Esophagus (tissue), 2 donors: ENCODE measurements at regions not wholly inside any gene's neighbourhood (a gene's known extent, or its start where the extent isn't known, plus 50 kb on each side); places are given as distances from the start of the nearest gene placed in this dataset.

Experiments
- H3K27ac ChIP-seq, 2 donors: one replicate each; pipeline ENCODE4 v1.5.1; 2013; ENCODE audit warnings: low read depth in 2 of 2, mild to moderate bottlenecking in 2 of 2, inconsistent platforms in 1 of 2, low read length in 1 of 2, moderate library complexity in 1 of 2
- H3K27me3 ChIP-seq, 2 donors: one replicate each; pipeline ENCODE4 v1.6.1; 2013; ENCODE audit warnings: low read length in 2 of 2, control low read depth in 1 of 2, mild to moderate bottlenecking in 1 of 2; ENCODE audit not compliant: insufficient read depth in 2 of 2, control insufficient read depth in 1 of 2
- H3K36me3 ChIP-seq, 2 donors: one replicate each; pipeline ENCODE4 v1.6.1; 2013; ENCODE audit warnings: low read length in 1 of 2; ENCODE audit not compliant: control insufficient read depth in 2 of 2, insufficient read depth in 2 of 2
- H3K4me1 ChIP-seq, 2 donors: one replicate each; pipeline ENCODE4 v1.6.1; 2013; ENCODE audit warnings: low read length in 1 of 2; ENCODE audit not compliant: control insufficient read depth in 2 of 2, insufficient read depth in 2 of 2
- H3K4me3 ChIP-seq, 2 donors: one replicate each; pipeline ENCODE4 v1.5.1; 2013; ENCODE audit warnings: low read length in 2 of 2, mild to moderate bottlenecking in 2 of 2, low read depth in 1 of 2, moderate library complexity in 1 of 2
- H3K9me3 ChIP-seq, 2 donors: one replicate each; pipeline ENCODE4 v1.6.1; 2013; ENCODE audit warnings: mild to moderate bottlenecking in 2 of 2, low read depth in 1 of 2, low read length in 1 of 2, moderate library complexity in 1 of 2; ENCODE audit not compliant: control insufficient read depth in 2 of 2, insufficient read depth in 1 of 2
- WGBS, 2 donors: extraction: QIAGEN DNeasy Blood & Tissue Kit; methylation state at CpG; one replicate each; pipeline ENCODE4 v1.1.7; 2013; 5-methylcytosine and 5-hydroxymethylcytosine counted together
- donor health status: healthy with polysubstance abuse.
- donor health status: Bipolar disorder and iron deficiency.

DNA sequence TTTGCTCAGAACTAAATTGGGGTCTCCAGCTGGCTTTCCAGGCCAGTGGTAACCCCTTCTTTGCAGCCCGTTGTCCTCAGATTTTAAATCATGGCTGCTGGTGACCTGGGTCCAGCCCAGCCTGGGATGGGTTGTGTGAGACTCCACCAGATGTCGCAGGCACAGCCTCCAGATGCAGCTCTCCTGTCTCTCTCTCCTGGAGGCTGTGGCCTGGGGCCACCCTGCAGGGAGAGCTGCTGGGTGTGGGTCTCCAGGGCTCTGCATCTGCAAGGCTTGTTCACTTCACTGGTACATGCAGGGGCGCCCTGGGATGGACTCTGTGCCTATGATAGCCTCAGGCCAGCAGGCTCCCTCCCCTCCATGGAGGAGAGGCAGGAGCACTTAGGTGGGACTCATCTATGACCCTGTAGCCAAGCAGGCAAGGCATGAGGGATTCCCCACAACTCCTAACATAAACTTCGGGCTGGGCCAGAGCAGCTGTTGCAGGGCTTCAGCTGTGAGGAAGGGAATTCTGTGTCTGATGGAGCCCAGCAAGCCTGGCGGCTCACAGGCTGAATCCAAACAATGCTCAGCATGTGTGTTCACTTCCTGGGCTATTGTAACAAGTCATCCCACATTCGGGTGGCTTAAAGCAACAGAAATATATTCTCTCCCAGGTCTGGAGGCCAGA, 94.7 kb upstream of the NXT1 start:
- H3K9me3 ChIP-seq: no peaks in the 10 kb centered on the region
- no peak overlapping the region for H3K4me3 ChIP-seq
- no peaks in the 10 kb centered on the region for H3K4me1 ChIP-seq
- H3K27me3 ChIP-seq: no peaks in the 10 kb centered on the region
- no peaks in the 10 kb centered on the region for H3K36me3 ChIP-seq
- H3K27ac ChIP-seq: no peak overlapping the region
- 60 to 66% methylated on average over 6 of the region's 6 CpGs for WGBS, 2 donors

DNA sequence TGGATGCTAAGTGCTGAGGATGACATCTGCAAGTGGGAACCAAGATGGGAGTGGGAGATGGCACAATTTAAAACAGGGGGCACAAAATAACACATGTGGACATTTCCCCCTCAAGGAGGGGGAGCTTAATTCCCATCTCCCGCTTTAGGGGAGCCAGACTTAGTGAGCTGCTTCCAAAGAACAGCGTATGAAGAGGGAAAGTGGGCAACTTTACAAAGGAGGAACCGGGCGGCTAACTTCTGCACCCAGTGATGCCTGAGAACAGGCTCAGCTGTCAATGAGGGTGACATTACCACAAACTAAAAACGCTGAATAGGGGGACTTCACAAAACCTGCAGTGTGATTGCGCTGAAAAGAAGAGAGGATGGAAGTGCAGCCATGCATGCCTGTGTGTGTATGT, 95.5 kb upstream of the NXT1 start:
- Histone ChIP-seq H3K4me3 (no peak overlapping the region), H3K4me1 (no peaks in the 10 kb centered on the region), H3K9me3 (no peaks in the 10 kb centered on the region), H3K36me3 (no peaks in the 10 kb centered on the region), H3K27ac (no peak overlapping the region), H3K27me3 (no peaks in the 10 kb centered on the region)
- 74 to 75% methylated on average over 6 of the region's 6 CpGs for WGBS, 2 donors

DNA sequence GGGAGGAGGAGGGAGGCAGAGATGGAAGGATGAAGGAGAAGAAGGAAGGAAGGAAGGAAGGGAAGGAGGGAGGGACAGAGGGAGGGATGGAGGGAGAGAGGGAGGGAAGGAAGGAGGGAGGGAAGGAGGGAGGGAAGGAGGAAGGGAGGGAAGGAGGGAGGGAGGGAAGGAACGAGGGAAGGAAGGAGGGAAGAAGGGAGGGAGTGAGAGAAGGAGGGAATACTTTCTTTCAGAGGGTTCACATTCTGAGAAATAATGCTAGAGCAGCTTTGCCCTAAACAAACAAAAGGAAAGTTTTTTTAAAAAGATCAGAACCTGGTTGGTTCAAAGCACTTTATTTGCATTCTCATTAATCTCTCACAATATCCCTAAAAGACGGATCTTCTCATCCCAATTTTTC, 96.1 kb upstream of the NXT1 start:
- Histone ChIP-seq H3K36me3 (no peaks in the 10 kb centered on the region), H3K27ac (no peak overlapping the region), H3K27me3 (no peaks in the 10 kb centered on the region), H3K4me3 (no peak overlapping the region), H3K4me1 (no peaks in the 10 kb centered on the region), H3K9me3 (no peaks in the 10 kb centered on the region)
- 44 to 45% methylated on average over 2 of the region's 2 CpGs for WGBS, 2 donors

DNA sequence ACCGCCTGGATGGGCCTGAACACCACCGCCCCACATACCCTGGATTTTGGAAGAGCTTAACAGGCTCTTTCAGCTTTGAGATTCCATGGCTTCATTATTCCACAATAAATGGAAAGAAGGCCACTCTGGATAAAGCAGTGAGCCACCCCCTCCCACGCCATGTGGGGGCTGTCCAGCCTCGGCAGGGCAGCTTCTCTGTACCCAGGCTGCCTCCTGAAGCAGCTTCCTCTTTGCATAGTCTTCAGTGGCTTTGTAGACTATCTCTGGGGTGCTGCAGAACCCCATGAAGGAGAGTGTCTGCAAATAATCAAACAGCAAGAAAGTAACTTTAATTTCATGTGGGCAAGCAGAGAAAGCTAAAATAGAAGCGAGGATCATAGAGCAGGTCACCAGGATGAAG, 96.6 kb upstream of the NXT1 start:
- no peaks in the 10 kb centered on the region for H3K9me3 ChIP-seq
- 73 to 78% methylated on average over 5 of the region's 5 CpGs for WGBS, 2 donors
- H3K36me3 ChIP-seq: no peaks in the 10 kb centered on the region
- H3K4me3 ChIP-seq: no peak overlapping the region
- H3K27ac ChIP-seq: no peak overlapping the region
- no peaks in the 10 kb centered on the region for H3K27me3 ChIP-seq
- H3K4me1 ChIP-seq: no peaks in the 10 kb centered on the region

DNA sequence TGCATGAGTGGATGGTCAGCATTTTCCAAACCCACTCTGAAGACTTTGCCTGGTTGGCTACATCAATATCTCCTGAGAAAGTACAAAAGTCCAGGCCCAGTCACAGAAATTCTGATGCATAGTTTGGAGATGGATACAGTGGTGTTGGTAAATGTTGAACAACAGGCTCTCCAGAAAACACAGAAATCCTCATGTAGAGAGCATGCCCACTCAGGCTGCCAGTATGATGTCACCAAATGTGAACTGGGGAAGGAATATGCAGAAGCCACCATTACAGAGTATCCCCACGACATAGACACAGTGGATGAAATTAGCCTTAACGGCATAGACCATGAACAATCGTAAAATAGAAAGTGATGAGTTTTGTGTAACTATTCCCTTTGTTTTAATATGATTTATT, 97.1 kb upstream of the NXT1 start:
- H3K9me3 ChIP-seq: no peaks in the 10 kb centered on the region
- H3K27ac ChIP-seq: no peak overlapping the region
- H3K4me1 ChIP-seq: no peaks in the 10 kb centered on the region
- no peaks in the 10 kb centered on the region for H3K27me3 ChIP-seq
- H3K4me3 ChIP-seq: no peak overlapping the region
- 71 to 87% methylated on average over 3 of the region's 3 CpGs for WGBS, 2 donors
- no peaks in the 10 kb centered on the region for H3K36me3 ChIP-seq

DNA sequence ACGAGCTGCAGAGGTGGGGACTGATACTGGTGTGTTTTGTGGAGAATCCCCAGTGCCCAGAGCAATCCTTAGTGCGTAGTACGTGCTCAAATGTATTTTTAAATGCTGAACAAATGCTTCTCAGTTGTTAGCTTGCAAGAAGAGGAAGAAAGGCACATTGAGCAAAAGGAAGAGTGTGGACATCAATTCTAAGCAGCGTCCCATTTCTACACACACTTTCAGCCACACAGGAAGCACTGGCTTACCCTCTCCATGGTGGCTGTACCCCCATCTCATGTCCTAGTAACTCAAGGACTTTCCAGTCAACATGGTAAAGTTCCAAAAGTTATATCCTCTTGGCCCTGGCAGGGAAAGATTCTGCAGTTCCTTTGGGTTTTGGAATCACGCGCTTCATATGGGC, 98.8 kb upstream of the NXT1 start:
- H3K27ac ChIP-seq: no peak overlapping the region
- H3K36me3 ChIP-seq: no peaks in the 10 kb centered on the region
- H3K27me3 ChIP-seq: no peaks in the 10 kb centered on the region
- H3K4me1 ChIP-seq: no peaks in the 10 kb centered on the region
- WGBS, 2 donors: 93 to 96% methylated on average over 6 of the region's 6 CpGs
- no peak overlapping the region for H3K4me3 ChIP-seq
- H3K9me3 ChIP-seq: no peaks in the 10 kb centered on the region

DNA sequence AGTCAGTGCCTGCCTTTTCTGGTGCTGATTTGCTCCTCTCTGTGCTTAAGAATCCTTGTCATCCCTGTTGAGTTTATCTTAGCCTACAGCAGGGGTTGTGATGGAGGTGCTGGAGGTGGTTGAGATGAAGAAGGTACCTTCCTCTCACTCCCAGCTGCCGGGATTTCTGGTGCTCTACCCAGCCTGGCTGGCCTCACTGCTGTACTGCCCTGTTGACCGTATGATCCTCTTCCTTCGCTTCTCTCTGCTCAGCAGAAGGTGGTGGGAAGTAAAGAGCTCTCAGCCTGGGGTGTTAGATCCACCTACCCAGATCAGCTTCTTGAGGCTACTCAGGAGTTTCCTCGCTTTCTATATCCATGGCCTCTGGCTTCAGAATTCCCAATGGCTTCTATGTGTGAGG, 101.0 kb upstream of the NXT1 start:
- Histone ChIP-seq H3K9me3 (no peaks in the 10 kb centered on the region), H3K27ac (no peak overlapping the region), H3K27me3 (no peaks in the 10 kb centered on the region), H3K4me1 (peaks cover 0 to 3% of the 10 kb centered on the region in 2 donors), H3K36me3 (no peaks in the 10 kb centered on the region), H3K4me3 (no peak overlapping the region)
- 75 to 85% methylated on average over 4 of the region's 4 CpGs for WGBS, 2 donors

DNA sequence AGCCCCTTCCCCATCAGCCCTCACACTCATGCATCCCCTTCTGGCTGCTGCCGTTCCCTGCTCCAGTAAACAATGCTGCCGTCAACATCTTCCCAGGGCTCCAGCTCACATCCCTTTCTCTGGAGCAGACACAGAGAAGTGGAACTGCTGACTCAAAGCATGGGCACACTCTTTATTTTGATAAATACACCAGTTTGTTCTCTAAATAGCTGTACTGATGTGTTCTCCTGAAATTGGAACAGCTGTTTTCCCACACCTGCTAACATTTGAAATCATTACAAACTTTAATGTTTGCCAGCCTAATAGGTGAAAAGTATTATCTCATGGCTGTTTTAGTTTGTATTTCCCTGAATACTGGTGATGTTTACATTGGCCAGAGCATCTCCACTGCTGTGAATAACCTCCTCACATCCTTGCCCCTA, 102.1 kb upstream of the NXT1 start:
- H3K4me1 ChIP-seq: peaks cover 0 to 3% of the 10 kb centered on the region in 2 donors
- H3K4me3 ChIP-seq: no peak overlapping the region
- 38 to 39% methylated on average over 2 of the region's 2 CpGs for WGBS, 2 donors
- no peaks in the 10 kb centered on the region for H3K27me3 ChIP-seq
- H3K9me3 ChIP-seq: no peaks in the 10 kb centered on the region
- H3K36me3 ChIP-seq: no peaks in the 10 kb centered on the region
- no peak overlapping the region for H3K27ac ChIP-seq

DNA sequence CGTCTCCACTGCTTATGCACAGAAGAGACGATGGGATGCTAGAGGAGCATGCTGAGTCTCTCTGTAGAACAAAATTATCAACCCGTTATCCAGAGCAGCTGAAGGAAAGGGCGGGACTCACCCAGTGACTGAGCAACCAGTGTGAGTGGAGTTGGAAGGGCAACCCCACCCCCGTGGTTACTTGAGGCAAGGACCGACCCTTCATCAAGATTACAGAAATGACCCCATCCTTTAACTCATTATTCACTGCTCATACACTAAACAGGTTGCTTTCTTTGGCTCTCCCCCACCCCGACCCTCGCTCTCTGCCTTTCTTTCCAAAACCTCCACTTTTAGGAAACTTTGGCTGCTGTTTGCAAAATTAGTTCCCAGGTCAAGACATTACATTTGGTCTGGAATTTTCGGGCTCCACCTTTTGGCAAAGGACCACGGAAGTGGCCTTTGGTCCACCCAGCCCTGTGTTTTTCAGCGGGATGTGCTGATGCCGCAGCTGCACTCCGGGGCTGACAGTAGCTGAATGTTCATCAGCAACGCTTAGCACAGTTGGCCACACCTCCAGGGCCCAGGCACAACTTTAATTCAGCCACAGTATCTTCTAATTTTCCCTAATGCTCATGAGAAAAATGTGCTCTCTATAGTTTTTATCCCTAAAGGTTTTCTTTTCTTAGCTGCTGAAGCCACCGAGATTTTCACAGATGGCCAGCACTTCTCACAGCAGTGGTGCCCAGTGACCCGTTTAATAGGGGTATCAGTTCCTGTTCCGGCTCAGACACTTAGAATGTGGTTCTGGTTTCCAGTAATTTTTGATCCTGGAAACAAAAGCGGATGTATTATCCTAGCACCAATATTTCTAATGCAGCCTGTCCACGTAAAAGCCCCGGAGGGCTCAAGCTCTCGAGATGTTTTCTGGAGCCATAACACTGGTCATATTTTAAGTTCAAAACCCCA, 103.6 kb upstream of the NXT1 start:
- Histone ChIP-seq H3K4me1 (peaks cover 0 to 3% of the 10 kb centered on the region in 2 donors), H3K36me3 (no peaks in the 10 kb centered on the region), H3K27ac (no peak overlapping the region), H3K9me3 (no peaks in the 10 kb centered on the region), H3K4me3 (no peak overlapping the region), H3K27me3 (no peaks in the 10 kb centered on the region)
- 63 to 67% methylated on average over 21 of the region's 21 CpGs for WGBS, 2 donors
